ENCODE measurements at regions not wholly inside any gene's neighbourhood (a gene's known extent, or its start where the extent isn't known, plus 50 kb on each side); places are given as distances from the start of the nearest gene placed in this dataset.

DNA sequence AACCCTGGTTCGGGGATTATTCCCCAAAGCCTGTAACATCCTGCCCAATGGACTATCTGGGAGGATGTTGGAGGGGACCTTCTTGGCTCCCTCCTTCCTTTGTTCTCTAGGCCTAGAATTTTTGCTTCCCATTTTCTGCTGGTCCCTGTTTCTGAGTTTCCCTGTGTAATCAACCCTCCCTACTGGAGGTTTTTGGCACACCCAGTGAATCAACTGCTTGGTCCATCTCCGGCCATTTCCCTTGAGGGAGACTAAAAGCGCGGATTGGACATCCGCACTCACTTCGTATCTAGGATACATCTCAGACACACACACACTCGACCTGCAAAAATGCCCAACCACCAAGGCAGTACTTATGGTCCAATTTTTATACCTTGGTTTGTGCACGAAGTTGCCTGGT, 108.2 kb upstream of the MAGEE2 start:
- Histone ChIP-seq H3K4me2 (ENCODE audit: insufficient read depth, insufficient read length, low read length) (no peak overlapping the region), H3K9ac (ENCODE audit: extremely low read depth, insufficient read length, low read length) (no peak overlapping the region), H3K56ac (ENCODE audit: insufficient read length, low read depth, low read length) (no peak overlapping the region), H2AFZ (ENCODE audit: low read length) (no peak overlapping the region), H3K27ac (ENCODE audit: insufficient read length, low read depth, low read length) (no peak overlapping the region), H3K4ac (ENCODE audit: low read depth, low read length) (no peak overlapping the region), H3K14ac (ENCODE audit: insufficient read depth, low read length) (no peak overlapping the region), H2AK5ac (ENCODE audit: insufficient read length, low read length) (no peak overlapping the region), H2BK20ac (ENCODE audit: low read depth, low read length, poor library complexity, severe bottlenecking) (no peak overlapping the region), H3K23ac (ENCODE audit: insufficient read length, low read depth, low read length) (no peak overlapping the region), H2BK5ac (ENCODE audit: insufficient read length, low read length) (no peak overlapping the region), H3K79me2 (ENCODE audit: insufficient read depth, low read length) (no peaks in the 10 kb centered on the region), H4K8ac (replicated peaks; ENCODE audit: insufficient read length, low read depth, low read length) (no peak overlapping the region), H2BK120ac (ENCODE audit: low read depth, low read length, poor library complexity, severe bottlenecking) (no peak overlapping the region), H3T11ph (ENCODE audit: low read length) (no peak overlapping the region), H3K18ac (ENCODE audit: insufficient read length, low read depth, low read length) (no peak overlapping the region), H3K27me3 (ENCODE audit: insufficient read depth, low read length) (no peaks in the 10 kb centered on the region), H2BK15ac (ENCODE audit: low read depth, low read length) (no peak overlapping the region), H3K79me1 (ENCODE audit: insufficient read depth, low read depth, low read length, poor library complexity, severe bottlenecking) (no peaks in the 10 kb centered on the region), H3K9me3 (ENCODE audit: control insufficient read depth, low read depth, low read length) (peaks cover 11% of the 10 kb centered on the region), H3K4me1 (ENCODE audit: insufficient read depth, low read length) (no peaks in the 10 kb centered on the region), H2BK12ac (ENCODE audit: insufficient read length, low read depth, low read length) (no peak overlapping the region), H4K91ac (ENCODE audit: insufficient read length, low read depth, low read length) (no peak overlapping the region), H3K23me2 (ENCODE audit: insufficient read length, low read depth, low read length, poor library complexity, severe bottlenecking) (no peaks in the 10 kb centered on the region), H4K5ac (ENCODE audit: insufficient read length, low read depth, low read length) (no peak overlapping the region), H4K20me1 (ENCODE audit: control insufficient read depth, insufficient read depth, insufficient read length) (no peaks in the 10 kb centered on the region)
- no peak overlapping the region for H3K4me3 Mint-ChIP-seq
- TF ChIP-seq, protein P1, sequence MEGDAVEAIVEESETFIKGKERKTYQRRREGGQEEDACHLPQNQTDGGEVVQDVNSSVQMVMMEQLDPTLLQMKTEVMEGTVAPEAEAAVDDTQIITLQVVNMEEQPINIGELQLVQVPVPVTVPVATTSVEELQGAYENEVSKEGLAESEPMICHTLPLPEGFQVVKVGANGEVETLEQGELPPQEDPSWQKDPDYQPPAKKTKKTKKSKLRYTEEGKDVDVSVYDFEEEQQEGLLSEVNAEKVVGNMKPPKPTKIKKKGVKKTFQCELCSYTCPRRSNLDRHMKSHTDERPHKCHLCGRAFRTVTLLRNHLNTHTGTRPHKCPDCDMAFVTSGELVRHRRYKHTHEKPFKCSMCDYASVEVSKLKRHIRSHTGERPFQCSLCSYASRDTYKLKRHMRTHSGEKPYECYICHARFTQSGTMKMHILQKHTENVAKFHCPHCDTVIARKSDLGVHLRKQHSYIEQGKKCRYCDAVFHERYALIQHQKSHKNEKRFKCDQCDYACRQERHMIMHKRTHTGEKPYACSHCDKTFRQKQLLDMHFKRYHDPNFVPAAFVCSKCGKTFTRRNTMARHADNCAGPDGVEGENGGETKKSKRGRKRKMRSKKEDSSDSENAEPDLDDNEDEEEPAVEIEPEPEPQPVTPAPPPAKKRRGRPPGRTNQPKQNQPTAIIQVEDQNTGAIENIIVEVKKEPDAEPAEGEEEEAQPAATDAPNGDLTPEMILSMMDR (conservative IDR thresholded peaks at IDR 0.05), result no peak
- H3K27me3 Mint-ChIP-seq (ENCODE audit: low read depth), result no peaks in the 10 kb centered on the region
- H3K9me3 Mint-ChIP-seq, result peaks cover 62 to 91% of the 10 kb centered on the region in 2 experiments
- H3K27ac Mint-ChIP-seq, result no peak overlapping the region
- no CpG with 5 or more reads among the region's 8 CpGs for WGBS (ENCODE audit: extremely low coverage, insufficient read length, low lambda C conversion rate)
- no peak for DNase-seq
- H3K36me3 Mint-ChIP-seq (ENCODE audit: insufficient read depth in 1 of 3, low read depth in 3 of 3), result peaks cover 0 to 5% (median 0%) of the 10 kb centered on the region in 3 experiments; a peak in 2 of 7 replicates
- H3K4me1 Mint-ChIP-seq, result no peaks in the 10 kb centered on the region
